ENCODE measurements at regions not wholly inside any gene's neighbourhood (a gene's known extent, or its start where the extent isn't known, plus 50 kb on each side); places are given as distances from the start of the nearest gene placed in this dataset.

DNA sequence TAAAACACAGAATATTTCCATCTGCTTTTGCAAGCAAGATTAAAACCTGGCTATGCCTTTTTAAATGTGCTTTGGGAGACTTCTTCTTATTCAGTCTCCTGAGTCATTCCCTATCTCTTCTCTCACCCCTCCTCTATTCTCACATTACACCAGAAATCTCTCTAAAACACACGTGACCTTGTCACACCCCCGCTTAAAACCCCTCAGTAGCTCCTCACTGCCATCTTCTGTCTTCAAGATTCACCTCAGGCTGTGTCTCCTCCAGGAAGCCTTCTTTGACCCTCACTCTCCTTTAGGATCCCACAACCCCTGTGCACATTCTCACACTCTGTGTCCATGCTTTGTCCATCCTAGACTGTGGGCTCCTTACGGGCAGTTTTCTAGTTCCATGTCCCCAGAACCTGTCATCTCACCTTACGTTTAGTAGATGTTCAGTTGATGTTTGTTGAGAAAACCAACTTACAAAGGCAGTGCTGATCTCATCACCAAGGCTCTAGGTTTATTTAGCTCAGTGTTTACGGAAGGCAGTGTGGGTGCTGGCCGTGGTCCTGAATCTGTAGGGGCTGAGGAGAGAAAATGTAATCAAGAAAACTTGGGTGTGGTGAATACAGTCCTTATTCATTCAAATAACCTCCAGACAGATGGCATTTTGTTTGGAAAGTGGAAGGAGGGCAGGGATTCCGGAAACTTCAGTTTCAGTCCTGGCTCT, 143.5 kb downstream of the DMRTA2 start:
- TF ChIP-seq, protein P1, sequence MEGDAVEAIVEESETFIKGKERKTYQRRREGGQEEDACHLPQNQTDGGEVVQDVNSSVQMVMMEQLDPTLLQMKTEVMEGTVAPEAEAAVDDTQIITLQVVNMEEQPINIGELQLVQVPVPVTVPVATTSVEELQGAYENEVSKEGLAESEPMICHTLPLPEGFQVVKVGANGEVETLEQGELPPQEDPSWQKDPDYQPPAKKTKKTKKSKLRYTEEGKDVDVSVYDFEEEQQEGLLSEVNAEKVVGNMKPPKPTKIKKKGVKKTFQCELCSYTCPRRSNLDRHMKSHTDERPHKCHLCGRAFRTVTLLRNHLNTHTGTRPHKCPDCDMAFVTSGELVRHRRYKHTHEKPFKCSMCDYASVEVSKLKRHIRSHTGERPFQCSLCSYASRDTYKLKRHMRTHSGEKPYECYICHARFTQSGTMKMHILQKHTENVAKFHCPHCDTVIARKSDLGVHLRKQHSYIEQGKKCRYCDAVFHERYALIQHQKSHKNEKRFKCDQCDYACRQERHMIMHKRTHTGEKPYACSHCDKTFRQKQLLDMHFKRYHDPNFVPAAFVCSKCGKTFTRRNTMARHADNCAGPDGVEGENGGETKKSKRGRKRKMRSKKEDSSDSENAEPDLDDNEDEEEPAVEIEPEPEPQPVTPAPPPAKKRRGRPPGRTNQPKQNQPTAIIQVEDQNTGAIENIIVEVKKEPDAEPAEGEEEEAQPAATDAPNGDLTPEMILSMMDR (conservative IDR thresholded peaks at IDR 0.05), result no peak
- no peak for TF ChIP-seq ZFX (IDR thresholded peaks at IDR 0.05)

Measured in C4-2B (cell line).